ENCODE measurements at regions not wholly inside any gene's neighbourhood (a gene's known extent, or its start where the extent isn't known, plus 50 kb on each side); places are given as distances from the start of the nearest gene placed in this dataset.

GRCh38 chr4:138939960-138940359 lies 75.6 kb upstream of the NOCT start:
- Histone ChIP-seq H3K27me3 (no peaks in the 10 kb centered on the region), H3K4me3 (no peak overlapping the region), H3K4me1 (peaks cover 0 to 7% (median 0%) of the 10 kb centered on the region in 4 donors), H3K36me3 (no peaks in the 10 kb centered on the region), H3K9me3 (no peaks in the 10 kb centered on the region), H3K27ac (replicated peaks in 1 of 4) (no peak overlapping the region)
- DNase-seq (ENCODE audit: extremely low spot score), result no peak
- TF ChIP-seq CTCF (IDR thresholded peaks at IDR 0.05), result no peak
- TF ChIP-seq POLR2A (IDR thresholded peaks at IDR 0.05; ENCODE audit: low read depth), result no peak
- TF ChIP-seq POLR2AphosphoS5 (IDR thresholded peaks at IDR 0.05), result no peak
- TF ChIP-seq EP300 (IDR thresholded peaks at IDR 0.05), result no peak
- 76% methylated on average over 4 of the region's 4 CpGs for WGBS
- intact Hi-C loops (cut with DNase I), result no loop called here

- Histone ChIP-seq H3K36me3 (no peaks in the 10 kb centered on the region), H3K4me3 (no peak overlapping the region), H3K9me3 (no peaks in the 10 kb centered on the region), H3K4me1 (peaks cover 0 to 7% (median 0%) of the 10 kb centered on the region in 4 donors), H3K27me3 (no peaks in the 10 kb centered on the region), H3K27ac (replicated peaks in 1 of 4) (no peak overlapping the region)
- intact Hi-C loops (cut with DNase I), result no loop called here
- WGBS, result 8% methylated on average over 3 of the region's 3 CpGs
- no peak for DNase-seq (ENCODE audit: extremely low spot score)
- TF ChIP-seq CTCF (IDR thresholded peaks at IDR 0.05) (peak; percentile 39 to 52 (median 42)), POLR2A (IDR thresholded peaks at IDR 0.05; ENCODE audit: low read depth) (no peak)
These were observed 77.3 kb upstream of the NOCT start for GRCh38 chr4:138938366-138938690.

GRCh38 chr4:138935135-138935807 lies 80.3 kb upstream of the NOCT start:
- peaks cover 0 to 7% (median 0%) of the 10 kb centered on the region in 4 donors for H3K4me1 ChIP-seq
- 81% methylated on average over 4 of the region's 4 CpGs for WGBS
- no peak overlapping the region for H3K27ac ChIP-seq (replicated peaks in 1 of 4)
- TF ChIP-seq CTCF (IDR thresholded peaks at IDR 0.05), result no peak
- no peak for TF ChIP-seq POLR2A (IDR thresholded peaks at IDR 0.05; ENCODE audit: low read depth)
- TF ChIP-seq EP300 (IDR thresholded peaks at IDR 0.05), result no peak
- no peak for TF ChIP-seq POLR2AphosphoS5 (IDR thresholded peaks at IDR 0.05)
- H3K27me3 ChIP-seq, result no peaks in the 10 kb centered on the region
- no peaks in the 10 kb centered on the region for H3K36me3 ChIP-seq
- DNase-seq (ENCODE audit: extremely low spot score), result no peak
- H3K4me3 ChIP-seq, result no peak overlapping the region
- no peaks in the 10 kb centered on the region for H3K9me3 ChIP-seq
- intact Hi-C loops (cut with DNase I), result no loop called here

- no peaks in the 10 kb centered on the region for H3K27me3 ChIP-seq
- H3K4me1 ChIP-seq, result no peaks in the 10 kb centered on the region
- H3K36me3 ChIP-seq, result no peaks in the 10 kb centered on the region
- intact Hi-C loops (cut with DNase I), result no loop called here
- no peak for DNase-seq (ENCODE audit: extremely low spot score)
- TF ChIP-seq POLR2AphosphoS5 (IDR thresholded peaks at IDR 0.05) (no peak), EP300 (IDR thresholded peaks at IDR 0.05) (no peak)
- no peaks in the 10 kb centered on the region for H3K9me3 ChIP-seq
- no peak overlapping the region for H3K27ac ChIP-seq (replicated peaks in 1 of 4)
- no peak overlapping the region for H3K4me3 ChIP-seq
These were observed 88.5 kb upstream of the NOCT start for GRCh38 chr4:138927072-138927471.

GRCh38 chr4:138925495-138925894 lies 90.1 kb upstream of the NOCT start:
- 73% methylated on average over 3 of the region's 3 CpGs for WGBS
- intact Hi-C loops (cut with DNase I), result no loop called here
- TF ChIP-seq CTCF (IDR thresholded peaks at IDR 0.05) (no peak), EP300 (IDR thresholded peaks at IDR 0.05) (no peak), POLR2A (IDR thresholded peaks at IDR 0.05; ENCODE audit: low read depth) (no peak), POLR2AphosphoS5 (IDR thresholded peaks at IDR 0.05) (no peak)
- peak; percentile 34 for DNase-seq (ENCODE audit: extremely low spot score)
- Histone ChIP-seq H3K27me3 (no peaks in the 10 kb centered on the region), H3K9me3 (no peaks in the 10 kb centered on the region), H3K36me3 (no peaks in the 10 kb centered on the region), H3K27ac (replicated peaks in 1 of 4) (no peak overlapping the region), H3K4me3 (no peak overlapping the region), H3K4me1 (no peaks in the 10 kb centered on the region)

Data from esophagus muscularis mucosa (tissue), 4 donors.